ENCODE measurements at regions not wholly inside any gene's neighbourhood (a gene's known extent, or its start where the extent isn't known, plus 50 kb on each side); places are given as distances from the start of the nearest gene placed in this dataset.

- no peak for TF ChIP-seq CTCF (IDR thresholded peaks at IDR 0.05)
- ChIA-PET POLR2A (no interaction called here), CTCF (no interaction called here)
- Mint-ChIP-seq H3K4me1 (no peaks in the 10 kb centered on the region), H3K9me3 (peaks cover 7% of the 10 kb centered on the region), H3K4me3 (no peak overlapping the region), H3K36me3 (ENCODE audit: low read depth) (no peaks in the 10 kb centered on the region), H3K27ac (no peak overlapping the region), H3K27me3 (no peaks in the 10 kb centered on the region)
- intact Hi-C loops (cut with micrococcal nuclease) = no loop called here
- ATAC-seq (ENCODE audit: low read depth) (no peak), DNase-seq (no peak)
Observed at GRCh38 chr13:85661675-85662074, 137.5 kb downstream of the SLITRK6 start.

- intact Hi-C loops (cut with micrococcal nuclease) = no loop called here
- ATAC-seq (ENCODE audit: low read depth) (no peak), DNase-seq (no peak)
- CTCF ChIA-PET = no interaction called here
- TF ChIP-seq CTCF (IDR thresholded peaks at IDR 0.05) = no peak
- Mint-ChIP-seq H3K9me3 (peaks cover 4% of the 10 kb centered on the region), H3K36me3 (ENCODE audit: low read depth) (no peaks in the 10 kb centered on the region), H3K27me3 (no peaks in the 10 kb centered on the region), H3K27ac (no peak overlapping the region), H3K4me3 (no peak overlapping the region), H3K4me1 (no peaks in the 10 kb centered on the region)
- POLR2A ChIA-PET = no interaction called here
Observed at GRCh38 chr13:85659493-85659892, 139.7 kb downstream of the SLITRK6 start.

GRCh38 chr13:85657942-85658341 lies 141.3 kb downstream of the SLITRK6 start:
- no peak for DNase-seq
- no peaks in the 10 kb centered on the region for H3K4me1 Mint-ChIP-seq
- intact Hi-C loops (cut with micrococcal nuclease) = no loop called here
- POLR2A ChIA-PET = no interaction called here
- no peak for TF ChIP-seq CTCF (IDR thresholded peaks at IDR 0.05)
- no peak for ATAC-seq (ENCODE audit: low read depth)
- H3K9me3 Mint-ChIP-seq = peaks cover 6% of the 10 kb centered on the region
- no peaks in the 10 kb centered on the region for H3K36me3 Mint-ChIP-seq (ENCODE audit: low read depth)
- H3K27ac Mint-ChIP-seq = no peak overlapping the region
- no peaks in the 10 kb centered on the region for H3K27me3 Mint-ChIP-seq
- CTCF ChIA-PET = no interaction called here
- no peak overlapping the region for H3K4me3 Mint-ChIP-seq

- no peak for DNase-seq
- intact Hi-C loops (cut with micrococcal nuclease) = no loop called here
- H3K36me3 Mint-ChIP-seq (ENCODE audit: low read depth) = no peaks in the 10 kb centered on the region
Observed at GRCh38 chr13:85655040-85655439, 144.2 kb downstream of the SLITRK6 start.

GRCh38 chr13:85654227-85654626 lies 145.0 kb downstream of the SLITRK6 start:
- no peak for TF ChIP-seq CTCF (IDR thresholded peaks at IDR 0.05)
- intact Hi-C loops (cut with micrococcal nuclease) = no loop called here
- no peaks in the 10 kb centered on the region for H3K27me3 Mint-ChIP-seq
- no peak overlapping the region for H3K27ac Mint-ChIP-seq
- no peak overlapping the region for H3K4me3 Mint-ChIP-seq
- peaks cover 7% of the 10 kb centered on the region for H3K9me3 Mint-ChIP-seq
- no peaks in the 10 kb centered on the region for H3K4me1 Mint-ChIP-seq
- ChIA-PET CTCF (no interaction called here), POLR2A (no interaction called here)
- no peaks in the 10 kb centered on the region for H3K36me3 Mint-ChIP-seq (ENCODE audit: low read depth)
- DNase-seq = no peak
- ATAC-seq (ENCODE audit: low read depth) = no peak

More at GRCh38 chr13:85655040-85655439, 144.2 kb downstream of the SLITRK6 start:
- no peaks in the 10 kb centered on the region for H3K4me1 Mint-ChIP-seq
- peaks cover 5% of the 10 kb centered on the region for H3K9me3 Mint-ChIP-seq
- POLR2A ChIA-PET = no interaction called here
- CTCF ChIA-PET = no interaction called here
- ATAC-seq (ENCODE audit: low read depth) = no peak
- no peaks in the 10 kb centered on the region for H3K27me3 Mint-ChIP-seq
- TF ChIP-seq CTCF (IDR thresholded peaks at IDR 0.05) = no peak
- H3K27ac Mint-ChIP-seq = no peak overlapping the region
- no peak overlapping the region for H3K4me3 Mint-ChIP-seq

All from activated B cell treated with CpG ODN at 0.5 μM for 24 hours (primary cell).